ENCODE measurements at regions not wholly inside any gene's neighbourhood (a gene's known extent, or its start where the extent isn't known, plus 50 kb on each side); places are given as distances from the start of the nearest gene placed in this dataset.

DNA sequence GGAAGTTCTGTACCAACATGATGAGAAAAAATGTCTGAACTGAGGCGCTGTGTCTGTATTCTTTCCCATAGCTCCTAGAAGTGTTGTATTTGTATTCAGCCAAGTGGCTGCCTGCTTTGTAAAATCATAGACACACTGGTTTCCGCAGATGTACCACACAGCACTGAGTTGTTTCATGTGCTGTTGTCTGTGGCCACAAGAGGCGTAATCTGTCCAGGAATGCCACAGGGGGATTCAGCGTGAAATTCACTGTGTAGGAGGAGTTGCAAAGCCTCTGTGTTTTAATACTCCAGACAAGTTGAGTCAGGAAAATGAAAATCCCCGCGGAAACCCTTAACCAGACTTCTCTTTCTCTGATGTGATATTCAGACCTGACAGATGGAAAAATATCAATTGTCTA, 462.2 kb downstream of the NSUN3 start:
- DNase-seq (ENCODE audit: low read depth in 1 of 2, low spot score in 1 of 2), result peak; percentile 39 to 61
- Histone ChIP-seq H3K27ac (peak overlapping the region; percentile 83), H3K36me3 (no peaks in the 10 kb centered on the region), H3K9me3 (ENCODE audit: low read depth) (no peaks in the 10 kb centered on the region), H3K4me3 (no peak overlapping the region), H3K4me1 (ENCODE audit: low read depth) (peaks cover 41% of the 10 kb centered on the region), H3K27me3 (no peaks in the 10 kb centered on the region)
- TF ChIP-seq, protein P1, sequence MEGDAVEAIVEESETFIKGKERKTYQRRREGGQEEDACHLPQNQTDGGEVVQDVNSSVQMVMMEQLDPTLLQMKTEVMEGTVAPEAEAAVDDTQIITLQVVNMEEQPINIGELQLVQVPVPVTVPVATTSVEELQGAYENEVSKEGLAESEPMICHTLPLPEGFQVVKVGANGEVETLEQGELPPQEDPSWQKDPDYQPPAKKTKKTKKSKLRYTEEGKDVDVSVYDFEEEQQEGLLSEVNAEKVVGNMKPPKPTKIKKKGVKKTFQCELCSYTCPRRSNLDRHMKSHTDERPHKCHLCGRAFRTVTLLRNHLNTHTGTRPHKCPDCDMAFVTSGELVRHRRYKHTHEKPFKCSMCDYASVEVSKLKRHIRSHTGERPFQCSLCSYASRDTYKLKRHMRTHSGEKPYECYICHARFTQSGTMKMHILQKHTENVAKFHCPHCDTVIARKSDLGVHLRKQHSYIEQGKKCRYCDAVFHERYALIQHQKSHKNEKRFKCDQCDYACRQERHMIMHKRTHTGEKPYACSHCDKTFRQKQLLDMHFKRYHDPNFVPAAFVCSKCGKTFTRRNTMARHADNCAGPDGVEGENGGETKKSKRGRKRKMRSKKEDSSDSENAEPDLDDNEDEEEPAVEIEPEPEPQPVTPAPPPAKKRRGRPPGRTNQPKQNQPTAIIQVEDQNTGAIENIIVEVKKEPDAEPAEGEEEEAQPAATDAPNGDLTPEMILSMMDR (IDR thresholded peaks at IDR 0.05; ENCODE audit: low read depth, low read length), result peak; percentile 45

DNA sequence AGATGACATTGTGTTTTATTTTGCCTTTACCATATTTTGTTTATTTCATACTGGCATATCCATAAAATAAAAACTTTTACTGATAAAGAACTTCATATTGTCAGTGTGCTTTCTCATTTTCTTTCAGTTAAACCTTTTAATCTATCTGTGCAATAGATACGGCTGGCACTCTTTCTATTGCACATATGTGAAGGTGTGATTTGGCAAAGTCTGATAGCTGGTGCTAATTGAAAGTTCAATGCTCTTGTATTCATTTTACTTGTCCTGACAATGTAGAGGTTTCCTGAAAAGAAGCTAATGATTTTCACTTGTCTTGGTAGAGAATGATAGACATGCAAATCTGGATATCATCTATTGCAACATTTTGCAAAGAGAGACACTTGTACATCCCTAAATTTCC, 467.0 kb downstream of the NSUN3 start:
- H3K9me3 ChIP-seq (ENCODE audit: low read depth), result no peaks in the 10 kb centered on the region
- H3K4me3 ChIP-seq, result no peak overlapping the region
- H3K27me3 ChIP-seq, result no peaks in the 10 kb centered on the region
- DNase-seq (ENCODE audit: low read depth in 1 of 2, low spot score in 1 of 2), result no peak
- TF ChIP-seq, protein P1 (IDR thresholded peaks at IDR 0.05; ENCODE audit: low read depth, low read length), result no peak
- H3K4me1 ChIP-seq (ENCODE audit: low read depth), result peaks cover 7% of the 10 kb centered on the region
- no peak overlapping the region for H3K27ac ChIP-seq
- no peaks in the 10 kb centered on the region for H3K36me3 ChIP-seq

DNA sequence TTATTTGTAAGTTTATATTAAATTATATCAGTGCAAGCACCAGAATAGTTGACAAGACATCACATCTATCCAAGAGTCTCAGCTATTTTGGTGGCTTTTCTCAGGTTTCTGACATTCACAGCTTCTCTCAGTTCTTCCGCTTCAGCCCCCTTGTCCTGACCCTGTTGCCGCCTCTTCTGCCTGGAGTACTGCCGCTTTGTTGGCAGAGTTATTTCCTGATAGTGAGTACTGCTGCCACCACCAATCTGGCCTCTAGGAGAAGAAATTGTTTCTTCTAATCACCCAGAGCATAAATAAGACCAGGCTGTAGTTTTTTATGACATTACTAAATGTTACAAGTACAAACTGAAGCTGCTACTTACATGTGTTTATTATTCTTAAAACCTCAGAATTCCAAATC, 470.1 kb downstream of the NSUN3 start:
- no peak for DNase-seq (ENCODE audit: low read depth in 1 of 2, low spot score in 1 of 2)
- Histone ChIP-seq H3K27me3 (no peaks in the 10 kb centered on the region), H3K4me1 (ENCODE audit: low read depth) (peaks cover 4% of the 10 kb centered on the region), H3K4me3 (no peak overlapping the region), H3K36me3 (no peaks in the 10 kb centered on the region), H3K27ac (no peak overlapping the region), H3K9me3 (ENCODE audit: low read depth) (no peaks in the 10 kb centered on the region)
- TF ChIP-seq, protein P1 (IDR thresholded peaks at IDR 0.05; ENCODE audit: low read depth, low read length), result no peak

DNA sequence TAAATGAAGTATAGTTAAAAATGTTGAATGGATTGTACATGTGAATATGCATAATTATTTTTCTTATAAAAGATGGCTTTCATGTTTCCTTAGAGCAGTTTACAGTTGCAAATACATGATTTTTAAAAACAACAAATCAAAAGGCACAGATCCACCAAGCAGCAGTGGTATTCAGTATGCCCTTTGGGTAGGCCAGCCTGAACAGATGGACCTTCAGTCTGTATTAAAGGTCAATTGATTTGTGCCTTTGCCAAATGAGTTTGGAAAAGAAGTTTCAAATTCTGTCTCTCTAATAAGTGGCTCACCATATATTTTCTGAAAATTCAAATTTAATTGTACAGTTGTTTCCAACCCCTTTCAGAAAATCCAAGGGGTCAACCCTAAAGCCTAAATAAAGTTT, 477.1 kb downstream of the NSUN3 start:
- DNase-seq (ENCODE audit: low read depth in 1 of 2, low spot score in 1 of 2), result no peak
- Histone ChIP-seq H3K36me3 (no peaks in the 10 kb centered on the region), H3K27ac (no peak overlapping the region), H3K4me3 (no peak overlapping the region), H3K9me3 (ENCODE audit: low read depth) (no peaks in the 10 kb centered on the region), H3K4me1 (ENCODE audit: low read depth) (peaks cover 4% of the 10 kb centered on the region), H3K27me3 (no peaks in the 10 kb centered on the region)
- TF ChIP-seq, protein P1 (IDR thresholded peaks at IDR 0.05; ENCODE audit: low read depth, low read length), result no peak

DNA sequence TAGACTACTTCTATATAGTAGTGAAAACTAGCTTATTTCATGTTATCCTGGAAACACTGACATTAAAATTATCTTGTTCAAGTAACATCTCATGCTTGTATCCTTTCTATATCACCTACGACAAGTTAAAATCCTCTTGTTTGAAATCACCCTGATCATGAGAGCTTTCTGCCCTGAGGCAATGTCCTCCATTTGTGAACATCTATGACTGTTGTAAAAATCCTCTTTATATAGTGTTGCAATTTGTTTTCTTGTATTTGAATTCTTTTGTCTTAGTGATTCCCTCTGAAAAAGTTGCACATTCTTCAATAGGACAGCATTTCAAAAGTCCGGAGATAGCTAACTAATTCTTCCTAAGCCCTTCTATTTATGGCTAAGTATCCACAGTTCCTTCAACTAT, 480.3 kb downstream of the NSUN3 start:
- Histone ChIP-seq H3K27me3 (no peaks in the 10 kb centered on the region), H3K36me3 (no peaks in the 10 kb centered on the region), H3K27ac (no peak overlapping the region), H3K4me3 (no peak overlapping the region), H3K9me3 (ENCODE audit: low read depth) (no peaks in the 10 kb centered on the region), H3K4me1 (ENCODE audit: low read depth) (no peaks in the 10 kb centered on the region)
- no peak for DNase-seq (ENCODE audit: low read depth in 1 of 2, low spot score in 1 of 2)
- TF ChIP-seq, protein P1 (IDR thresholded peaks at IDR 0.05; ENCODE audit: low read depth, low read length), result no peak

Data from cardiac muscle cell (in vitro differentiated cells and primary cell).